HL-60 (cell line): ENCODE measurements at regions not wholly inside any gene's neighbourhood (a gene's known extent, or its start where the extent isn't known, plus 50 kb on each side); places are given as distances from the start of the nearest gene placed in this dataset.

Experiments
- POLR2AphosphoS5 ChIP-seq: IDR thresholded peaks from 2 replicates; pipeline ENCODE4 v1.6.1; 2012; ENCODE audit warnings: low read depth
- TF ChIP-seq, protein P1 (sequence below): IDR thresholded peaks from one replicate; pipeline ENCODE4 v1.5.1; 2011; ENCODE audit warnings: low read length, control low read depth, inconsistent platforms; ENCODE audit not compliant: insufficient read depth

DNA sequence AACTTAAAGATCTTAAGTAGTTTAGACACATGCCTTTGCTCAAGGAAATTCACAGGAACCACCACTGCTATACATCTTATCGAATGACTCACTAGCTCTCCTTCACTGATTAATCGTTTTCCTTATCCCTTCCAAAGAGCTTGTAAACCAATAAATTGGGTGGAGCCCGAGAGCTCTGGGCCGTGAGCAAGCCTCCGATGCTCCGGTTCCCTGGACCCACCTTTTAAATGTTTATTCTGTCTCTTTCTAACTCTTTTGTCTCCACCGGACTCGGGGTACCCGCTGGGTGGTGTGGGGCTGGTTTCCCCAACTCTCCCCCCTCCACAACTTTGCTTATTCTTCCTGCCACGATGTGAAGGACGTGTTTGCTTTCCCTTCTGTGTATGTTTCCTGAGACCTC is 292.9 kb upstream of the TMEFF2 start:
- TF ChIP-seq, protein P1, sequence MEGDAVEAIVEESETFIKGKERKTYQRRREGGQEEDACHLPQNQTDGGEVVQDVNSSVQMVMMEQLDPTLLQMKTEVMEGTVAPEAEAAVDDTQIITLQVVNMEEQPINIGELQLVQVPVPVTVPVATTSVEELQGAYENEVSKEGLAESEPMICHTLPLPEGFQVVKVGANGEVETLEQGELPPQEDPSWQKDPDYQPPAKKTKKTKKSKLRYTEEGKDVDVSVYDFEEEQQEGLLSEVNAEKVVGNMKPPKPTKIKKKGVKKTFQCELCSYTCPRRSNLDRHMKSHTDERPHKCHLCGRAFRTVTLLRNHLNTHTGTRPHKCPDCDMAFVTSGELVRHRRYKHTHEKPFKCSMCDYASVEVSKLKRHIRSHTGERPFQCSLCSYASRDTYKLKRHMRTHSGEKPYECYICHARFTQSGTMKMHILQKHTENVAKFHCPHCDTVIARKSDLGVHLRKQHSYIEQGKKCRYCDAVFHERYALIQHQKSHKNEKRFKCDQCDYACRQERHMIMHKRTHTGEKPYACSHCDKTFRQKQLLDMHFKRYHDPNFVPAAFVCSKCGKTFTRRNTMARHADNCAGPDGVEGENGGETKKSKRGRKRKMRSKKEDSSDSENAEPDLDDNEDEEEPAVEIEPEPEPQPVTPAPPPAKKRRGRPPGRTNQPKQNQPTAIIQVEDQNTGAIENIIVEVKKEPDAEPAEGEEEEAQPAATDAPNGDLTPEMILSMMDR, result no peak
- TF ChIP-seq POLR2AphosphoS5, result no peak
